K562 (cell line): ENCODE measurements at regions not wholly inside any gene's neighbourhood (a gene's known extent, or its start where the extent isn't known, plus 50 kb on each side); places are given as distances from the start of the nearest gene placed in this dataset.

ENCODE experiments used
- ATAC-seq: fragments of 200-7000 bp; cut with Tn5 transposase; 3 replicates; pipeline ENCODE4 v1.9.1; 2020; ENCODE audit warnings: moderate library complexity
- BruUV-seq: library from RNA; stranded (reverse); fragments of 400-500 nt; replicated peaks from 2 replicates; lab custom pipeline; 2021; lab: Mats Ljungman, UMichigan
- CTCF ChIA-PET: fragments of 300-600 bp; formaldehyde crosslinking; extraction: SDS; loops from one replicate; lab custom pipeline; 2021; ENCODE audit warnings: low intra/inter-chr PET ratio; lab: Yijun Ruan, JAX
- POLR2A ChIA-PET: fragments of 300-600, 350-650 bp; sonication (Branson Sonifier 250); formaldehyde crosslinking; extraction: SDS; loops from one replicate; lab custom pipeline; 2021; ENCODE audit warnings: antibody characterized with exemption, inconsistent platforms; lab: Yijun Ruan, JAX
- DNase-seq, 4 experiments: peaks; one replicate each; pipeline versions ENCODE4 v3.0.0 to v3.0.0-alpha.2; 2011 to 2018; ENCODE audit warnings: low spot score in 3 of 4, mixed read lengths in 3 of 4; ENCODE audit errors: extremely low read depth in 1 of 4
- FAIRE-seq: peaks from 2 replicates; lab custom pipeline; 2011; peaks lifted over from hg19 to GRCh38; lab: Jason Lieb, UNC
- H2AFZ ChIP-seq: 2 replicates; pipeline ENCODE4 v1.6.0; 2011; ENCODE audit warnings: low read depth, low read length, control low read depth, inconsistent platforms
- H3K27ac ChIP-seq: fragments of 200-600 bp; 3 replicates; pipeline ENCODE4 v1.8.0; 2011; ENCODE audit warnings: low read depth, mild to moderate bottlenecking, control low read depth, inconsistent platforms, low read length, moderate library complexity, mixed read lengths; ENCODE audit errors: extremely low read depth
- H3K27me3 ChIP-seq, 2 experiments: fragments of 300-600 bp in 1 of 2; 2 replicates in 1 of 2; 3 replicates in 1 of 2; pipeline versions ENCODE4 v1.6.0 to v1.8.0; 2011; ENCODE audit warnings: inconsistent platforms in 2 of 2, low read length in 2 of 2, mild to moderate bottlenecking in 1 of 2, mixed read lengths in 1 of 2, moderate library complexity in 1 of 2; ENCODE audit not compliant: control insufficient read depth in 2 of 2, insufficient read depth in 2 of 2
- H3K36me3 ChIP-seq: fragments of 300-600 bp; 3 replicates; pipeline ENCODE4 v1.8.0; 2011; ENCODE audit warnings: mild to moderate bottlenecking, low read length, inconsistent platforms; ENCODE audit not compliant: control insufficient read depth, insufficient read depth
- H3K4me1 ChIP-seq, 2 experiments: fragments of 200-600 bp in 1 of 2; replicated peaks in 1 of 2; 2 replicates in 1 of 2; 3 replicates in 1 of 2; pipeline versions ENCODE4 v1.5.1 to v1.8.0; 2011; ENCODE audit warnings: inconsistent platforms in 2 of 2, low read length in 2 of 2, mild to moderate bottlenecking in 1 of 2, mixed read lengths in 1 of 2, moderate library complexity in 1 of 2; ENCODE audit not compliant: control insufficient read depth in 2 of 2, insufficient read depth in 2 of 2
- H3K4me2 ChIP-seq: 2 replicates; pipeline ENCODE4 v1.6.1; 2011; ENCODE audit warnings: low read length, control low read depth, inconsistent platforms, mixed read lengths; ENCODE audit not compliant: insufficient read depth
- H3K4me3 ChIP-seq: fragments of 200-600 bp; sonication (generic), shearing (Covaris generic); 2 replicates; pipeline ENCODE4 v1.5.1; 2016; ENCODE audit warnings: control low read depth, inconsistent platforms
- H3K79me2 ChIP-seq: fragments of 200-600 bp; 3 replicates; pipeline ENCODE4 v1.8.0; 2011; ENCODE audit warnings: low read length, inconsistent platforms; ENCODE audit not compliant: control insufficient read depth, insufficient read depth
- H3K9ac ChIP-seq, 2 experiments: 2 replicates each; pipeline versions ENCODE4 v1.6.0 to v1.6.1; 2011; ENCODE audit warnings: low read depth in 2 of 2, low read length in 2 of 2, control low read depth in 1 of 2, inconsistent platforms in 1 of 2, mild to moderate bottlenecking in 1 of 2, mixed read lengths in 1 of 2; ENCODE audit not compliant: insufficient read depth in 1 of 2
- H3K9me1 ChIP-seq: one replicate; pipeline ENCODE4 v1.6.0; 2011; ENCODE audit warnings: inconsistent platforms, mild to moderate bottlenecking, low read length, moderate library complexity; ENCODE audit not compliant: control insufficient read depth, insufficient read depth
- H3K9me3 ChIP-seq: replicated peaks from 2 replicates; pipeline ENCODE4 v1.5.1; 2011; ENCODE audit warnings: low read depth, low read length, inconsistent platforms; ENCODE audit not compliant: control insufficient read depth, insufficient read depth
- H4K20me1 ChIP-seq: replicated peaks from 2 replicates; pipeline ENCODE4 v1.6.1; 2011; ENCODE audit warnings: low read length, inconsistent platforms, mixed read lengths; ENCODE audit not compliant: control insufficient read depth, insufficient read depth
- CHD2 ChIP-seq: IDR thresholded peaks from 2 replicates; pipeline ENCODE4 v1.6.1; 2011; ENCODE audit warnings: low read depth, low read length
- FOXA3 ChIP-seq, 2 experiments: fragments of 450-650 bp in 1 of 2; sonication (generic) in 1 of 2; formaldehyde crosslinking; IDR thresholded peaks in 1 of 2; conservative IDR thresholded peaks in 1 of 2; 2 replicates each; pipeline versions ENCODE4 v1.4.0 to v1.8.0; 2020 to 2022; ENCODE audit warnings: mild to moderate bottlenecking in 2 of 2, missing genetic modification reagents in 1 of 2
- GABPA ChIP-seq: fragments of 200-800 bp; sonication (Bioruptor generic); conservative IDR thresholded peaks from 2 replicates; pipeline ENCODE4 v1.6.1; 2016; ENCODE audit warnings: low read depth, missing genetic modification characterization, missing compliant biosample characterization
- GATA2 ChIP-seq: sonication (generic); formaldehyde crosslinking; IDR thresholded peaks from 2 replicates; pipeline ENCODE4 v1.4.0; 2020; ENCODE audit warnings: mild to moderate bottlenecking, missing genetic modification reagents
- IRF2 ChIP-seq: sonication (generic); formaldehyde crosslinking; IDR thresholded peaks from 2 replicates; pipeline ENCODE4 v1.8.1; 2022; ENCODE audit warnings: mild to moderate bottlenecking, missing genetic modification reagents
- KLF1 ChIP-seq: fragments of 450-650 bp; IDR thresholded peaks from 2 replicates; pipeline ENCODE4 v1.6.1; 2016; ENCODE audit warnings: missing genetic modification characterization, missing compliant biosample characterization
- LARP7 ChIP-seq: fragments of 450-650 bp; IDR thresholded peaks from 2 replicates; pipeline ENCODE4 v1.6.1; 2016
- MCM3 ChIP-seq: fragments of 450-650 bp; IDR thresholded peaks from 2 replicates; pipeline ENCODE4 v1.6.1; 2016
- POLR2A ChIP-seq: fragments of 450-650 bp; conservative IDR thresholded peaks from 2 replicates; pipeline ENCODE4 v1.6.1; 2016
- RBFOX2 ChIP-seq: fragments of 200-400 bp; formaldehyde crosslinking; IDR thresholded peaks from 2 replicates; pipeline ENCODE4 v1.6.1; 2017; ENCODE audit warnings: low read depth, mild to moderate bottlenecking, low read length, moderate library complexity
- RNF2 ChIP-seq: sonication (generic); IDR thresholded peaks from 2 replicates; pipeline ENCODE4 v1.6.1; 2016
- TAF15 ChIP-seq: fragments of 200-400 bp; formaldehyde crosslinking; IDR thresholded peaks from 2 replicates; pipeline ENCODE4 v1.6.1; 2017; ENCODE audit warnings: mild to moderate bottlenecking, low read depth, low read length, moderate library complexity
- TAL1 ChIP-seq: fragments of 450-650 bp; IDR thresholded peaks from 2 replicates; pipeline ENCODE4 v1.6.1; 2016; ENCODE audit warnings: mild to moderate bottlenecking
- ZNF75A ChIP-seq: fragments of 450-650 bp; formaldehyde crosslinking; IDR thresholded peaks from 2 replicates; pipeline ENCODE4 v1.4.0; 2020; ENCODE audit warnings: mild to moderate bottlenecking
- WGBS: fragments of 100-300 bp; shearing (Covaris generic); methylation state at CpG from one replicate; pipeline ENCODE4 v1.1.6; 2016; ENCODE audit warnings: low coverage, mixed read lengths; ENCODE audit not compliant: insufficient coverage; ENCODE audit errors: missing lambda C conversion rate; 5-methylcytosine and 5-hydroxymethylcytosine counted together
- in situ Hi-C: fragments of 300-500 bp; cut with MboI; formaldehyde crosslinking; loops from 4 replicates; pipeline ENCODE4 v1.15.0; 2018; ENCODE audit warnings: inconsistent platforms, mixed read lengths
- intact Hi-C: fragments of 100-400 bp; cut with micrococcal nuclease; formaldehyde crosslinking; loops from 2 replicates; pipeline ENCODE4 v1.14.2; 2022
- TF ChIP-seq, protein P1 (sequence below): fragments of 250-450 bp; sonication (Bioruptor Pico); IDR thresholded peaks from 2 replicates; pipeline ENCODE4 v1.8.0; 2022; ENCODE audit warnings: moderate library complexity, mild to moderate bottlenecking, inconsistent platforms
- TF ChIP-seq, protein P2 (sequence below): sonication (generic); formaldehyde crosslinking; IDR thresholded peaks from 2 replicates; pipeline ENCODE4 v1.8.1; 2023; ENCODE audit warnings: mild to moderate bottlenecking, missing genetic modification reagents

DNA sequence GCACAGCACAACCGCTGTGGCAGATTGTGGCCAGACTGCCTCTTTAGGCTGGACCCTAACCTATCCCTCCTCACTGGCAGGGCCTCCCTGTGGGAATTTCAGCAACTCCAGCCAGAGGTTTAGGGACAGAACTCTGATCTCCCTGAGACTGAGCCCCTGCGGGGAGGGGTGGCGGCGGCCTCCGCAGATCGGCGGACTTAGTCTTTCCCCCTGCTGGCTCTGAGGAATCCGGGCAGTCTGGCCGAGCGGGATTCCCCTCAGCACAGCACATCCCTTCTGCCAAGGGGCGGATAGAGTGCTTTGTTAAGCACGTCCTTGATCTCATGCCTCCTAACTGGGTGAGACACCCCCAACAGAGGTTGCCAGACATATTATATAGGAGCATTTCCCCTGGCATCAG lies 224.2 kb upstream of the NPY start:
- no peaks in the 10 kb centered on the region; the same call in 1 of the 2 replicates for H4K20me1 ChIP-seq
- no peak overlapping the region for H3K27ac ChIP-seq
- H3K9ac ChIP-seq, result no peak overlapping the region
- no TSS peak for BruUV-seq
- peaks cover 0 to 8% of the 10 kb centered on the region in 2 experiments; a peak in 1 of 5 replicates for H3K27me3 ChIP-seq
- CTCF ChIA-PET, result no interaction called here
- 0% methylated on average over 9 of the region's 12 CpGs for WGBS
- in situ Hi-C loops (no loop called here), intact Hi-C loops (no loop called here)
- DNase-seq (no peak), ATAC-seq (no peak), FAIRE-seq (no peak)
- TF ChIP-seq LARP7 (no peak), GABPA (tag) (no peak), POLR2A (no peak), RBFOX2 (no peak), FOXA3 (CRISPR knock-in tag; conservative IDR thresholded peaks at IDR 0.05 in 1 of 2, IDR thresholded peaks at IDR 0.05 in 1 of 2) (no peak), IRF2 (CRISPR knock-in tag) (no peak), RNF2 (no peak), CHD2 (no peak), KLF1 (no peak)
- no peaks in the 10 kb centered on the region for H3K79me2 ChIP-seq
- no peaks in the 10 kb centered on the region for H3K4me1 ChIP-seq
- H3K9me3 ChIP-seq, result no peaks in the 10 kb centered on the region
- no peak overlapping the region for H3K4me3 ChIP-seq
- H2AFZ ChIP-seq, result no peak overlapping the region
- H3K4me2 ChIP-seq, result no peak overlapping the region
- no peaks in the 10 kb centered on the region for H3K9me1 ChIP-seq
- H3K36me3 ChIP-seq, result no peaks in the 10 kb centered on the region
- POLR2A ChIA-PET, result no interaction called here

DNA sequence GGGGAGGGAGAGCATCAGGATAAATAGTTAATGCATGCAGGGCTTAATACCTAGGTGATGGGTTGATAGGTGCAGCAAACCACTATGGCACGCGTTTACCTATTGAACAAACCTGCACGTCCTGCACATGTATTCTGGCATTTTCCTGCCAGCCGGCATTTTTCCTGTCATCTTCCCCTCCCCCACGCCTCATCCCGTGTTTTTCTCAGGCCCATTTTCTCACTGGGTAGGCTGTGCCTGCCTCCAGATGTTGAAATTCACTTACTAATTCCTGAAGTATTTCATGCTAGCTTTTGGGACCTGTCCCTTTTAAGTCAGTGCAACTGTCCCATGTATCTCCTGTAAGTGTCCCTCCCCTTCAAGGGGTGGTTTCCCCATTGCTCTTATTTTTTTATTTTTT lies 220.3 kb upstream of the NPY start:
- H3K79me2 ChIP-seq, result no peaks in the 10 kb centered on the region
- no peak for DNase-seq
- no TSS peak for BruUV-seq
- ATAC-seq, result no peak
- no peaks in the 10 kb centered on the region for H3K9me1 ChIP-seq
- H3K27ac ChIP-seq, result no peak overlapping the region
- H3K4me1 ChIP-seq, result no peaks in the 10 kb centered on the region
- H3K4me2 ChIP-seq, result no peak overlapping the region
- POLR2A ChIA-PET, result no interaction called here
- no peak overlapping the region for H3K4me3 ChIP-seq
- H3K9ac ChIP-seq, result no peak overlapping the region
- H3K27me3 ChIP-seq, result peaks cover 0 to 8% of the 10 kb centered on the region in 2 experiments; a peak in 1 of 5 replicates
- H4K20me1 ChIP-seq, result no peaks in the 10 kb centered on the region
- in situ Hi-C loops, result no loop called here
- WGBS, result 2% methylated on average over 6 of the region's 6 CpGs
- no peak for FAIRE-seq
- CTCF ChIA-PET, result no interaction called here
- H3K36me3 ChIP-seq, result no peaks in the 10 kb centered on the region
- intact Hi-C loops, result no loop called here
- H3K9me3 ChIP-seq, result no peaks in the 10 kb centered on the region
- H2AFZ ChIP-seq, result no peak overlapping the region
- TF ChIP-seq GATA2 (CRISPR knock-in tag) (no peak), MCM3 (no peak), TAL1 (no peak), TAF15 (no peak), ZNF75A (CRISPR knock-in tag) (no peak)
- TF ChIP-seq, protein P1, sequence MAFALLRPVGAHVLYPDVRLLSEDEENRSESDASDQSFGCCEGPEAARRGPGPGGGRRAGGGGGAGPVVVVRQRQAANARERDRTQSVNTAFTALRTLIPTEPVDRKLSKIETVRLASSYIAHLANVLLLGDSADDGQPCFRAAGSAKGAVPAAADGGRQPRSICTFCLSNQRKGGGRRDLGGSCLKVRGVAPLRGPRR (CRISPR knock-in tag), result no peak
- TF ChIP-seq, protein P2, sequence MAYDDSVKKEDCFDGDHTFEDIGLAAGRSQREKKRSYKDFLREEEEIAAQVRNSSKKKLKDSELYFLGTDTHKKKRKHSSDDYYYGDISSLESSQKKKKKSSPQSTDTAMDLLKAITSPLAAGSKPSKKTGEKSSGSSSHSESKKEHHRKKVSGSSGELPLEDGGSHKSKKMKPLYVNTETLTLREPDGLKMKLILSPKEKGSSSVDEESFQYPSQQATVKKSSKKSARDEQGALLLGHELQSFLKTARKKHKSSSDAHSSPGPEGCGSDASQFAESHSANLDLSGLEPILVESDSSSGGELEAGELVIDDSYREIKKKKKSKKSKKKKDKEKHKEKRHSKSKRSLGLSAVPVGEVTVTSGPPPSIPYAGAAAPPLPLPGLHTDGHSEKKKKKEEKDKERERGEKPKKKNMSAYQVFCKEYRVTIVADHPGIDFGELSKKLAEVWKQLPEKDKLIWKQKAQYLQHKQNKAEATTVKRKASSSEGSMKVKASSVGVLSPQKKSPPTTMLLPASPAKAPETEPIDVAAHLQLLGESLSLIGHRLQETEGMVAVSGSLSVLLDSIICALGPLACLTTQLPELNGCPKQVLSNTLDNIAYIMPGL, result no peak
